NT2/D1 (cell line): ENCODE measurements at regions not wholly inside any gene's neighbourhood (a gene's known extent, or its start where the extent isn't known, plus 50 kb on each side); places are given as distances from the start of the nearest gene placed in this dataset.

ENCODE experiments used
- SUZ12 ChIP-seq: IDR thresholded peaks from 2 replicates; pipeline ENCODE4 v1.6.1; 2011; ENCODE audit not compliant: insufficient read length, insufficient read depth; ENCODE audit errors: extremely low read depth
- ZNF274 ChIP-seq: IDR thresholded peaks from 2 replicates; pipeline ENCODE4 v1.6.1; 2011; ENCODE audit warnings: mild to moderate bottlenecking, low read depth, low read length

DNA sequence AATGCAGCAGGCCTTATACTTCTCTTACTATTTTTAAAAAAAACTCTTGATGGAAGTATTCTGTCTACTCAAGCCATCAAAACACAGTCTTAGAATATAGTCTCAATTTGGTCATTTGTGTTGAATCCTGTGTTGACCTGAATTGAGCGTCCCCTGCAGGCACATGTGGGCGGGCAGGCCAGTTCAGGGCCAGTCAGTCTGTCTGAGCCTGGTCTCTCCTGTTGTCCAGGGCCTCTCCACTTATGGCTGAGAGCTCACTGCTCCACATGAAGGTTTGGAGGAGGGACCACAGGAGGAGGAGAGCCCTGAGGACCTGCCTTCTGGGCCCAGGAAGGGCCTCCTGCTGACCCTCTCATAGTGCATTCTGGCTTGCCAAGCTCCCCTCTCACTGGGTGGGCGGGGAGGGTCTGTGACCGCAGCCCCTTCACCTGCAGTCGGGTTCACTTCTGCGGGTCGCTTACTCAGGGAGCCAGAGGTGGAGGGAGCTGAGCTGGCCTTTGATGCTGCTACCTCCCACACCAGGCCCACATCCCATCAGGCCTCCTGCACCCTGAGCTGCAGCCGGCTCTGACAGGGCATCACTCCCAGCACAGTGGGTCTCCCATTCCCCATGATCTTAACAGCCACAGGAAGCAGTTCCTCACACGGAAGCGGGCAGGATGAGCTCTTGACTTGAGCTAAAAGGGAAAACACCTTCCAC, 178.2 kb upstream of the S1PR3 start:
- TF ChIP-seq ZNF274 (no peak), SUZ12 (no peak)
